ENCODE measurements at regions not wholly inside any gene's neighbourhood (a gene's known extent, or its start where the extent isn't known, plus 50 kb on each side); places are given as distances from the start of the nearest gene placed in this dataset.

- TF ChIP-seq CTCF (IDR thresholded peaks at IDR 0.05; ENCODE audit: borderline replicate concordance, extremely low read depth, low read length, poor library complexity, severe bottlenecking), result no peak
- no peak for TF ChIP-seq EZH2 (IDR thresholded peaks at IDR 0.05; ENCODE audit: borderline replicate concordance, low read depth, low read length, severe bottlenecking)
These were observed 464.3 kb downstream of the NBAS start for GRCh38 chr2:15096873-15097272.
